Upper lobe of right lung (tissue), 1 donor: ENCODE measurements at regions not wholly inside any gene's neighbourhood (a gene's known extent, or its start where the extent isn't known, plus 50 kb on each side); places are given as distances from the start of the nearest gene placed in this dataset.

Experiments
- ATAC-seq: fragments of 200-7000 bp; cut with Tn5 transposase; one replicate; pipeline ENCODE4 v1.9.1; 2020; ENCODE audit warnings: mild to moderate bottlenecking, moderate library complexity
- DNase-seq: peaks from one replicate; pipeline ENCODE4 v3.0.0-alpha.2; 2020
- H3K27ac ChIP-seq: fragments of 200-600 bp; one replicate; pipeline ENCODE4 v1.8.0; 2022
- H3K27me3 ChIP-seq: fragments of 200-600 bp; one replicate; pipeline ENCODE4 v1.8.0; 2022; ENCODE audit warnings: mild to moderate bottlenecking
- H3K36me3 ChIP-seq: fragments of 200-600 bp; one replicate; pipeline ENCODE4 v1.8.0; 2022
- H3K4me1 ChIP-seq: fragments of 200-600 bp; one replicate; pipeline ENCODE4 v1.8.0; 2022
- H3K4me3 ChIP-seq: fragments of 200-600 bp; one replicate; pipeline ENCODE4 v1.8.0; 2022; ENCODE audit warnings: mild to moderate bottlenecking
- H3K9me3 ChIP-seq: fragments of 200-600 bp; one replicate; pipeline ENCODE4 v1.8.0; 2022
- CTCF ChIP-seq: fragments of 200-600 bp; IDR thresholded peaks from one replicate; pipeline ENCODE4 v1.8.0; 2022; ENCODE audit warnings: antibody characterized with exemption
- intact Hi-C: fragments of 100-400 bp; cut with DNase I; formaldehyde crosslinking; loops from one replicate; pipeline ENCODE4 v1.11.0; 2022
- donor health status: DM: no; HTN: yes; CAD: no; lungs with severe emphysema.

- Histone ChIP-seq H3K4me3 (no peak overlapping the region), H3K27ac (no peak overlapping the region), H3K27me3 (no peaks in the 10 kb centered on the region), H3K9me3 (no peaks in the 10 kb centered on the region), H3K36me3 (no peaks in the 10 kb centered on the region), H3K4me1 (no peaks in the 10 kb centered on the region)
- no peak for TF ChIP-seq CTCF
- ATAC-seq (no peak), DNase-seq (no peak)
- intact Hi-C loops = no loop called here
These were observed 708.2 kb upstream of the PTPRD start for GRCh38 chr9:11320989-11321388.

GRCh38 chr9:11323457-11323856, 710.7 kb upstream of the PTPRD start:
- no peaks in the 10 kb centered on the region for H3K36me3 ChIP-seq
- no peak overlapping the region for H3K27ac ChIP-seq
- no peaks in the 10 kb centered on the region for H3K9me3 ChIP-seq
- ATAC-seq = no peak
- DNase-seq = no peak
- no peak for TF ChIP-seq CTCF
- H3K27me3 ChIP-seq = no peaks in the 10 kb centered on the region
- H3K4me1 ChIP-seq = no peaks in the 10 kb centered on the region
- intact Hi-C loops = no loop called here
- H3K4me3 ChIP-seq = no peak overlapping the region

DNA sequence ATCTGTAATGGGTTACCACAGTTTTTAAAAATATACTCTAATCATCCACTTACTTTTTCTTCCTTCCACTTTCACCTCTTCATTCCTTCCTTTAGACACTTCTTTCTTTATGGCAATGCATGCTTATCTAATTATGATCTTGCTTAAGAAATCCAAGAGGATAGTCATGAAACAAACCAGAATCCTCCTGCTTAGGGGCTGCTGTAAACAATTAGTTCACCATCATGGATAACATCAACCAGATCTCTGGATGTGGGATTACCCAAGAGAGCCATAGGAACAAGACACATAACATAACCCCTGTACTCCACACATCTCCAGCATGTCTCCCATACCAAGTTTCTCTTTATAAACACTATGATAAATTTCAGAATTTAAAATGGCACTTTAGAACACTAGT, 713.4 kb upstream of the PTPRD start:
- no peaks in the 10 kb centered on the region for H3K4me1 ChIP-seq
- no peaks in the 10 kb centered on the region for H3K36me3 ChIP-seq
- H3K27me3 ChIP-seq = no peaks in the 10 kb centered on the region
- DNase-seq = no peak
- H3K27ac ChIP-seq = no peak overlapping the region
- no peak overlapping the region for H3K4me3 ChIP-seq
- no peak for ATAC-seq
- H3K9me3 ChIP-seq = no peaks in the 10 kb centered on the region
- TF ChIP-seq CTCF = no peak
- intact Hi-C loops = no loop called here

DNA sequence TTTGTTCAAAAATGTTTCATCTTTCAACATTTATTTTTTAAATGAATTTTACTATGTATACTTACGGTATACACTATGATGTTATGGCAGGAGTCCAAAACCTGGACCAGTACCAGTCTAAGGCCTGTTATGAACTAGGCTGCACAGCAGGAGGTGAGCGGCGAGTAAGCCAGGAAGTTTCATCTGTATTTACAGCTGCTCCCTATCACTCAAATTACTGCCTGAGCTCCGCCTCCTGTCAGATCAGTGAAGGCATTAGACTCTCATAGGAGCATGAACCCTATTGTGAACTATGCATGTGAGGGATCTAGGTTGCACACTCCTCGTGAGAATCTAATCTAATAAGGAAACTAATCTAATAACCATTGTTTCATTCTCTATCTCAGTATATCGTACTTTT, 715.5 kb upstream of the PTPRD start:
- DNase-seq (no peak), ATAC-seq (no peak)
- Histone ChIP-seq H3K9me3 (no peaks in the 10 kb centered on the region), H3K4me3 (no peak overlapping the region), H3K36me3 (no peaks in the 10 kb centered on the region), H3K27me3 (no peaks in the 10 kb centered on the region), H3K4me1 (no peaks in the 10 kb centered on the region), H3K27ac (no peak overlapping the region)
- no peak for TF ChIP-seq CTCF
- intact Hi-C loops = no loop called here

DNA sequence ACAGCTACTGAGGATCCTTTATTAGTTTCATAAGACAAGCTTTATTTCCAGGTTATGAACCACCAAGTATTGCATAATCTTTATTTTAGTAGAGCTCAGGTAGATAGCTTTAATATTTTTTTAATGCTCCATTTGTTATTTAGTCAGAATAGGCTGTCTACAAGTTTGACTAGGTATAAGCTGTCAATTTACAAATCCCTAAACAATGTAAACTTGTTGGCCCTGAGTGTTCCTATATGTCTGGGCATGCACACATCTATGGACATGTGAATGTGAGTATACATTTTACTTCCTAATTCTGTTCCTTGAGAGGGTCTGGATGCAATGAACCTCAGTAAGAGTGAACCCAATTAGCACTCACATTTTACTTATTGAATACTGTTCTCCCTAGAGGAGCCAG, 722.2 kb upstream of the PTPRD start:
- Histone ChIP-seq H3K4me3 (no peak overlapping the region), H3K4me1 (no peaks in the 10 kb centered on the region), H3K27ac (no peak overlapping the region), H3K27me3 (no peaks in the 10 kb centered on the region), H3K9me3 (no peaks in the 10 kb centered on the region), H3K36me3 (no peaks in the 10 kb centered on the region)
- no peak for DNase-seq
- intact Hi-C loops = no loop called here
- TF ChIP-seq CTCF = no peak
- no peak for ATAC-seq

GRCh38 chr9:11338130-11338529, 725.3 kb upstream of the PTPRD start:
- DNase-seq (no peak), ATAC-seq (no peak)

More at GRCh38 chr9:11338130-11338529, 725.3 kb upstream of the PTPRD start:
- intact Hi-C loops = no loop called here
- Histone ChIP-seq H3K4me3 (no peak overlapping the region), H3K4me1 (no peaks in the 10 kb centered on the region), H3K27me3 (no peaks in the 10 kb centered on the region), H3K9me3 (no peaks in the 10 kb centered on the region), H3K36me3 (no peaks in the 10 kb centered on the region), H3K27ac (no peak overlapping the region)
- TF ChIP-seq CTCF = no peak
